HL-60 (cell line): ENCODE measurements at regions not wholly inside any gene's neighbourhood (a gene's known extent, or its start where the extent isn't known, plus 50 kb on each side); places are given as distances from the start of the nearest gene placed in this dataset.

Experiments used
- CTCF ChIP-seq: IDR thresholded peaks from one replicate; pipeline ENCODE4 v1.5.1; 2011; ENCODE audit warnings: low read length, control low read depth, inconsistent platforms; ENCODE audit not compliant: insufficient read depth
- GABPA ChIP-seq: IDR thresholded peaks from 2 replicates; pipeline ENCODE4 v1.6.1; 2012; ENCODE audit warnings: low read depth
- POLR2AphosphoS5 ChIP-seq: IDR thresholded peaks from 2 replicates; pipeline ENCODE4 v1.6.1; 2012; ENCODE audit warnings: low read depth
- REST ChIP-seq: IDR thresholded peaks from 2 replicates; pipeline ENCODE4 v1.6.1; 2012; ENCODE audit warnings: low read depth; ENCODE audit not compliant: insufficient replicate concordance

DNA sequence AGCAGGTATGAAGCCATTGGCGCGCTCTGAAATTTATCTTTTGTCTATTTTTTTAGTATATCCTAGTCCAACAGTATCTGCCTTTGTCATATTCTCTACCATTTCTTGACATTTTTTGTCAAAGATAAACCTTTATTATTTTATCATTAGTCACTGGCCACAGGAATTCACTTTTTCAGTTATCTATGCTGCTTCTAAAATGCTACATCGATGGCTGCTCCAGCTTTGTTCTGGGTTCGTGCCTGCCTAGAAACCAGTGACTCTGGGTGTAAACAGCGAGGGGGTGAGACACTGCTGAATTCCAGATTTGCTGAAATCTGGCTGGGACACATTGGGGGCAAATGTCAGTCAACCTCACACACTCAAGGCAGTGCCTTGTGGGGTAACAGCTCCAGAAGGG is 193.4 kb downstream of the CDC5L start:
- TF ChIP-seq CTCF (no peak), POLR2AphosphoS5 (no peak), REST (no peak), GABPA (no peak)
